ENCODE measurements at regions not wholly inside any gene's neighbourhood (a gene's known extent, or its start where the extent isn't known, plus 50 kb on each side); places are given as distances from the start of the nearest gene placed in this dataset.

- H3K4me3 ChIP-seq (ENCODE audit: low read depth, low read length) = no peak overlapping the region
- TF ChIP-seq CTCF (IDR thresholded peaks at IDR 0.05; ENCODE audit: low read depth, low read length) = no peak
Observed at GRCh38 chr3:106566277-106566676, 697.5 kb upstream of the CBLB start.

GRCh38 chr3:106570426-106570825 lies 701.6 kb upstream of the CBLB start:
- TF ChIP-seq CTCF (IDR thresholded peaks at IDR 0.05; ENCODE audit: low read depth, low read length) = no peak
- H3K4me3 ChIP-seq (ENCODE audit: low read depth, low read length) = no peak overlapping the region

DNA sequence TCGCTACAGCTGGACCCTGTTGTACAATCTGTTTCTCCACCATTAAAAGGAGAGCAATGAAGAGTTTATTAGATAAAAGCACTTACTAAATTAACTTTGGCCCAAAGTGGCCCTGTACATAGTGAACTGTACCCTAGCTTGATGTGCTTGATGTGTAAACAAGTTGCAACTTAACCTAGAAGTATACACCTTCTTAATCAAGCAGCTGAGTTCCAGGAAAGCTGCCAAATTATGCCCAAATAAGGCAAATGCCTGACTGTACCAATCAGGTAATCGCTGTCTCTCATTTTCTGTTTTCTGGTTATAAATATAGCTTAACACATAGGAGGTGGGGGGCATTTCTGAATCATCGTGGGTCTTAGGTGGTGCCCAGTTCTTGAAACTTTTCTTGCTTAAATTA lies 704.8 kb upstream of the CBLB start:
- no peak for TF ChIP-seq CTCF (IDR thresholded peaks at IDR 0.05; ENCODE audit: low read depth, low read length)
- no peak overlapping the region for H3K4me3 ChIP-seq (ENCODE audit: low read depth, low read length)

GRCh38 chr3:106575029-106575428 lies 706.2 kb upstream of the CBLB start:
- no peak for TF ChIP-seq CTCF (IDR thresholded peaks at IDR 0.05; ENCODE audit: low read depth, low read length)
- H3K4me3 ChIP-seq (ENCODE audit: low read depth, low read length) = no peak overlapping the region

- TF ChIP-seq CTCF (IDR thresholded peaks at IDR 0.05; ENCODE audit: low read depth, low read length) = no peak
- no peak overlapping the region for H3K4me3 ChIP-seq (ENCODE audit: low read depth, low read length)
Observed at GRCh38 chr3:106577241-106577640, 708.4 kb upstream of the CBLB start.

DNA sequence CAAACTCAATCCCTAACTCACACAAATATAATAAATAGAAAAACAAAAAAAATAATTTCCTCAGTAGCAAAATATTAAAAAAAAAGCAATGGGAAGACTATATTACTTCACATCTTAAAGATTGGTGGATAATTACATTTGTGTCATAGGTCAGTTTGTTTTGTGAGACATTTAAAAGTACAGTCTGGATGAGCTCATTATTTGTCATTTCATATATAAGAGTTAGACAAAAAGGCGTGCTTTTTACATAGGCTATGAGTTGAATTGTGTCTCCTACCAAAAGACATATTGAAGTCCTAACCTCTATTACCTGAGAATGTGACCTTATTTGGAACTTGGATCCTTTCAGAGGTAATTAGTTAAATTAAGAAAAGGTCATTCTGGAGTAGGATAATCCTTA lies 710.1 kb upstream of the CBLB start:
- TF ChIP-seq CTCF (IDR thresholded peaks at IDR 0.05; ENCODE audit: low read depth, low read length) = no peak
- no peak overlapping the region for H3K4me3 ChIP-seq (ENCODE audit: low read depth, low read length)

- H3K4me3 ChIP-seq (ENCODE audit: low read depth, low read length) = no peak overlapping the region
- TF ChIP-seq CTCF (IDR thresholded peaks at IDR 0.05; ENCODE audit: low read depth, low read length) = no peak
Observed at GRCh38 chr3:106582151-106582550, 713.3 kb upstream of the CBLB start.

Measured in WI38 (cell line).